IMR-90 (cell line): ENCODE measurements at regions not wholly inside any gene's neighbourhood (a gene's known extent, or its start where the extent isn't known, plus 50 kb on each side); places are given as distances from the start of the nearest gene placed in this dataset.

Source experiments
- CEBPB ChIP-seq: IDR thresholded peaks from 2 replicates; pipeline ENCODE4 v1.6.1; 2012; ENCODE audit warnings: low read depth, low read length, improper control_type of control experiment
- POLR2A ChIP-seq: IDR thresholded peaks from 2 replicates; pipeline ENCODE4 v1.6.1; 2012; ENCODE audit warnings: mild to moderate bottlenecking, low read depth, low read length
- RFX5 ChIP-seq: IDR thresholded peaks from 2 replicates; pipeline ENCODE4 v1.8.0; 2012; ENCODE audit warnings: low read depth, mild to moderate bottlenecking, low read length, moderate library complexity
- TF ChIP-seq, protein P1 (sequence below): conservative IDR thresholded peaks from 2 replicates; pipeline ENCODE4 v1.5.1; 2012; ENCODE audit warnings: mild to moderate bottlenecking, low read depth, low read length, improper control_type of control experiment
- TF ChIP-seq, protein P2 (sequence below): fragments of 150-350 bp; IDR thresholded peaks from 2 replicates; pipeline ENCODE4 v1.6.1; 2017; ENCODE audit warnings: mild to moderate bottlenecking, antibody characterized with exemption, low read length, low read depth

GRCh38 chr5:92809855-92810465 lies 771.1 kb downstream of the NR2F1-AS1 start:
- TF ChIP-seq, protein P1, sequence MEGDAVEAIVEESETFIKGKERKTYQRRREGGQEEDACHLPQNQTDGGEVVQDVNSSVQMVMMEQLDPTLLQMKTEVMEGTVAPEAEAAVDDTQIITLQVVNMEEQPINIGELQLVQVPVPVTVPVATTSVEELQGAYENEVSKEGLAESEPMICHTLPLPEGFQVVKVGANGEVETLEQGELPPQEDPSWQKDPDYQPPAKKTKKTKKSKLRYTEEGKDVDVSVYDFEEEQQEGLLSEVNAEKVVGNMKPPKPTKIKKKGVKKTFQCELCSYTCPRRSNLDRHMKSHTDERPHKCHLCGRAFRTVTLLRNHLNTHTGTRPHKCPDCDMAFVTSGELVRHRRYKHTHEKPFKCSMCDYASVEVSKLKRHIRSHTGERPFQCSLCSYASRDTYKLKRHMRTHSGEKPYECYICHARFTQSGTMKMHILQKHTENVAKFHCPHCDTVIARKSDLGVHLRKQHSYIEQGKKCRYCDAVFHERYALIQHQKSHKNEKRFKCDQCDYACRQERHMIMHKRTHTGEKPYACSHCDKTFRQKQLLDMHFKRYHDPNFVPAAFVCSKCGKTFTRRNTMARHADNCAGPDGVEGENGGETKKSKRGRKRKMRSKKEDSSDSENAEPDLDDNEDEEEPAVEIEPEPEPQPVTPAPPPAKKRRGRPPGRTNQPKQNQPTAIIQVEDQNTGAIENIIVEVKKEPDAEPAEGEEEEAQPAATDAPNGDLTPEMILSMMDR, result no peak
- TF ChIP-seq RFX5, result no peak
- no peak for TF ChIP-seq CEBPB
- TF ChIP-seq POLR2A, result no peak
- TF ChIP-seq, protein P2, sequence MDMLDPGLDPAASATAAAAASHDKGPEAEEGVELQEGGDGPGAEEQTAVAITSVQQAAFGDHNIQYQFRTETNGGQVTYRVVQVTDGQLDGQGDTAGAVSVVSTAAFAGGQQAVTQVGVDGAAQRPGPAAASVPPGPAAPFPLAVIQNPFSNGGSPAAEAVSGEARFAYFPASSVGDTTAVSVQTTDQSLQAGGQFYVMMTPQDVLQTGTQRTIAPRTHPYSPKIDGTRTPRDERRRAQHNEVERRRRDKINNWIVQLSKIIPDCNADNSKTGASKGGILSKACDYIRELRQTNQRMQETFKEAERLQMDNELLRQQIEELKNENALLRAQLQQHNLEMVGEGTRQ, result no peak
